GM19438 (cell line): ENCODE measurements at regions not wholly inside any gene's neighbourhood (a gene's known extent, or its start where the extent isn't known, plus 50 kb on each side); places are given as distances from the start of the nearest gene placed in this dataset.
"Not testable (repeated sequence)": the region's sequence is repeated elsewhere in the genome, so short reads cannot be mapped to it uniquely, and the experiment has no call there.

Experiments
- ATAC-seq: cut with Tn5 transposase; IDR thresholded peaks from one replicate; pipeline ENCODE4 v1.9.1; 2021; ENCODE audit warnings: low read depth; ENCODE audit not compliant: unreplicated experiment

GRCh38 chr7:98727146-98727709, 110.1 kb downstream of the NPTX2 start:
- ATAC-seq, result no peak

GRCh38 chr7:98728555-98728954, 111.5 kb downstream of the NPTX2 start:
- ATAC-seq, result no peak

GRCh38 chr7:98729121-98729520, 112.0 kb downstream of the NPTX2 start:
- no peak for ATAC-seq

GRCh38 chr7:98730326-98730725, 113.2 kb downstream of the NPTX2 start:
- ATAC-seq, result no peak

- no peak for ATAC-seq
These were observed 114.6 kb downstream of the NPTX2 start for GRCh38 chr7:98731651-98732050.

- ATAC-seq, result no peak
These were observed 116.0 kb downstream of the NPTX2 start for GRCh38 chr7:98733036-98733435.

- no peak for ATAC-seq
These were observed 118.7 kb downstream of the NPTX2 start for GRCh38 chr7:98735801-98736200.

- ATAC-seq, result not testable (repeated sequence)
These were observed 119.4 kb downstream of the NPTX2 start for GRCh38 chr7:98736461-98736860.

- no peak for ATAC-seq
These were observed 120.1 kb downstream of the NPTX2 start for GRCh38 chr7:98737176-98737575.

- ATAC-seq, result no peak
These were observed 123.6 kb downstream of the NPTX2 start for GRCh38 chr7:98740643-98741042.

GRCh38 chr7:98745722-98746318, 124.0 kb downstream of the TMEM130 start:
- ATAC-seq, result no peak

- ATAC-seq, result no peak
These were observed 121.7 kb downstream of the TMEM130 start for GRCh38 chr7:98748090-98748489.

- no peak for ATAC-seq
These were observed 116.6 kb downstream of the TMEM130 start for GRCh38 chr7:98753176-98753575.

- ATAC-seq, result no peak
These were observed 115.8 kb downstream of the TMEM130 start for GRCh38 chr7:98753989-98754479.

GRCh38 chr7:98755138-98755898, 114.5 kb downstream of the TMEM130 start:
- ATAC-seq, result no peak

GRCh38 chr7:98758157-98758556, 111.7 kb downstream of the TMEM130 start:
- ATAC-seq, result no peak

- no peak for ATAC-seq
These were observed 109.6 kb downstream of the TMEM130 start for GRCh38 chr7:98760201-98760651.

- no peak for ATAC-seq
These were observed 108.6 kb downstream of the TMEM130 start for GRCh38 chr7:98761225-98761624.

GRCh38 chr7:98762620-98763019, 107.2 kb downstream of the TMEM130 start:
- ATAC-seq, result no peak

GRCh38 chr7:98763441-98763840, 106.4 kb downstream of the TMEM130 start:
- no peak for ATAC-seq

- ATAC-seq, result no peak
These were observed 104.9 kb downstream of the TMEM130 start for GRCh38 chr7:98764946-98765345.

GRCh38 chr7:98770085-98770484, 99.7 kb downstream of the TMEM130 start:
- ATAC-seq, result not testable (repeated sequence)
